IPS DF 19.7 (cell line): ENCODE measurements at regions not wholly inside any gene's neighbourhood (a gene's known extent, or its start where the extent isn't known, plus 50 kb on each side); places are given as distances from the start of the nearest gene placed in this dataset.

Source experiments
- DNase-seq: peaks from one replicate; pipeline ENCODE4 v3.0.0-alpha.2; 2013; ENCODE audit warnings: low read depth, low spot score

GRCh38 chr1:67614511-67614934 lies 70.5 kb upstream of the GADD45A start:
- DNase-seq, result no peak

GRCh38 chr1:67615886-67616285 lies 69.1 kb upstream of the GADD45A start:
- DNase-seq, result no peak

GRCh38 chr1:67616394-67616985 lies 68.5 kb upstream of the GADD45A start:
- DNase-seq, result no peak

GRCh38 chr1:67618285-67619018 lies 66.5 kb upstream of the GADD45A start:
- no peak for DNase-seq

GRCh38 chr1:67619080-67619479 lies 65.9 kb upstream of the GADD45A start:
- no peak for DNase-seq

- DNase-seq, result no peak
Measured at GRCh38 chr1:67623906-67624305, 61.1 kb upstream of the GADD45A start.

GRCh38 chr1:67624680-67625079 lies 60.3 kb upstream of the GADD45A start:
- DNase-seq, result no peak

- DNase-seq, result no peak
Measured at GRCh38 chr1:67626090-67626860, 58.7 kb upstream of the GADD45A start.

GRCh38 chr1:67626861-67627235 lies 58.2 kb upstream of the GADD45A start:
- no peak for DNase-seq

GRCh38 chr1:67627336-67627735 lies 57.7 kb upstream of the GADD45A start:
- no peak for DNase-seq

GRCh38 chr1:67627906-67628305 lies 57.1 kb upstream of the GADD45A start:
- DNase-seq, result no peak

- DNase-seq, result no peak
Measured at GRCh38 chr1:67629370-67630075, 55.5 kb upstream of the GADD45A start.

GRCh38 chr1:67630438-67631045 lies 54.5 kb upstream of the GADD45A start:
- no peak for DNase-seq

GRCh38 chr1:67632356-67632755 lies 52.6 kb upstream of the GADD45A start:
- DNase-seq, result no peak

GRCh38 chr1:67632811-67633655 lies 52.0 kb upstream of the GADD45A start:
- no peak for DNase-seq

GRCh38 chr1:67634396-67634935 lies 50.5 kb upstream of the GADD45A start:
- no peak for DNase-seq

GRCh38 chr1:67635055-67635809 lies 49.8 kb upstream of the GADD45A start:
- no peak for DNase-seq
